SJSA1 (cell line): ENCODE measurements at regions not wholly inside any gene's neighbourhood (a gene's known extent, or its start where the extent isn't known, plus 50 kb on each side); places are given as distances from the start of the nearest gene placed in this dataset.

Experiments
- DNase-seq, 2 experiments: peaks; one replicate each; pipeline ENCODE4 v3.0.0-alpha.2; 2015 to 2020; ENCODE audit warnings: low spot score in 2 of 2, low read depth in 1 of 2
- H3K27ac ChIP-seq: fragments of 250-450 bp; sonication (Bioruptor Pico); 2 replicates; pipeline ENCODE4 v1.5.1; 2020; ENCODE audit warnings: mild to moderate bottlenecking, moderate library complexity
- H3K27me3 ChIP-seq: fragments of 250-450 bp; sonication (Bioruptor Pico); replicated peaks from 2 replicates; pipeline ENCODE4 v1.5.1; 2020; ENCODE audit warnings: mild to moderate bottlenecking, moderate library complexity
- H3K36me3 ChIP-seq: fragments of 250-450 bp; sonication (Bioruptor Pico); 2 replicates; pipeline ENCODE4 v1.5.1; 2020; ENCODE audit warnings: mild to moderate bottlenecking
- H3K4me1 ChIP-seq: fragments of 250-450 bp; sonication (Bioruptor Pico); replicated peaks from 2 replicates; pipeline ENCODE4 v1.6.1; 2021; ENCODE audit warnings: mild to moderate bottlenecking
- H3K4me3 ChIP-seq: fragments of 250-450 bp; sonication (Bioruptor Pico); 2 replicates; pipeline ENCODE4 v1.5.1; 2020; ENCODE audit warnings: mild to moderate bottlenecking
- H3K9me3 ChIP-seq: fragments of 250-450 bp; sonication (Bioruptor Pico); replicated peaks from 2 replicates; pipeline ENCODE4 v1.5.1; 2020; ENCODE audit warnings: mild to moderate bottlenecking

DNA sequence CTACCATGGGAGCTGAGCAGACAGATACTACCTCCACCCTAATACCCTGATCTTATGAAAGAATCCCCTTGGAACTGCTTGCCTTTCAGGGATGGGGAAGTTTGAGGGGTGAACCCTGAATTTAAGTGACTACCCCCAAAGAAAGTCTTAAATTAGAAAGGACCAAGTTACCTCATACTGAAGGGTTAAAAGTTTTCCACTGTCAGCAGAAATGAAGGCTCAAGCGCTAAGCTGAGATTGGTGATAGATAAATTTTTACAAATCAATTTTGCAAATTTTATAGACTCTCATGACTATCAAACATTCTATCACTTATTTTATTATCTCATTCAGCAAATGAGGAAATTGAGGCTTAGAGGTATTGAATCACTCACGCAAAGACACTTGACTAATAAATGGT is 233.2 kb upstream of the THSD7B start:
- Histone ChIP-seq H3K9me3 (no peaks in the 10 kb centered on the region), H3K27me3 (no peaks in the 10 kb centered on the region), H3K4me3 (no peak overlapping the region), H3K4me1 (no peaks in the 10 kb centered on the region), H3K27ac (no peak overlapping the region), H3K36me3 (no peaks in the 10 kb centered on the region)
- no peak for DNase-seq

DNA sequence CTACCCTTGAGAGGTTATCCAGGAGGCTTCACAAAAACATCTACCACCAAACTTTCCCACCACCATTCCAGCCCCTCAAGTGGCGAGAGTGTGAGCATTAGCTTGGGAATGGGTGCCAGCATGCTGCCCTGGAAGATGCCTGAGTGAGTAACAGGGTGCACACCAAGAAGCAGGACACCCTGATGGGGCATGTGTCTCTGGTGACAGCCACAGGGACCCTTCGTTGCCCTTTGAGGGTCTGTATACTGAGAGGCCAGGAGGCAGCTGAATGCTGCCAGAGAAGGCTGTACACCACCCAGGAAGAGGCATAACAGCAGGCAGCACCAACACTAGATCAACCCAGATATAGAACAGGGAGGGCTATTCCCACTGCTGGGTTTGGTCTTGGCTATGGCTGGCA is 233.6 kb upstream of the THSD7B start:
- no peak overlapping the region for H3K27ac ChIP-seq
- no peak for DNase-seq
- H3K4me1 ChIP-seq, result no peaks in the 10 kb centered on the region
- H3K36me3 ChIP-seq, result no peaks in the 10 kb centered on the region
- no peaks in the 10 kb centered on the region for H3K9me3 ChIP-seq
- no peak overlapping the region for H3K4me3 ChIP-seq
- no peaks in the 10 kb centered on the region for H3K27me3 ChIP-seq

GRCh38 chr2:136530146-136530545 is 235.2 kb upstream of the THSD7B start:
- H3K9me3 ChIP-seq, result no peaks in the 10 kb centered on the region
- no peaks in the 10 kb centered on the region for H3K27me3 ChIP-seq
- no peaks in the 10 kb centered on the region for H3K36me3 ChIP-seq
- DNase-seq, result no peak
- no peak overlapping the region for H3K4me3 ChIP-seq
- H3K27ac ChIP-seq, result no peak overlapping the region
- H3K4me1 ChIP-seq, result no peaks in the 10 kb centered on the region

DNA sequence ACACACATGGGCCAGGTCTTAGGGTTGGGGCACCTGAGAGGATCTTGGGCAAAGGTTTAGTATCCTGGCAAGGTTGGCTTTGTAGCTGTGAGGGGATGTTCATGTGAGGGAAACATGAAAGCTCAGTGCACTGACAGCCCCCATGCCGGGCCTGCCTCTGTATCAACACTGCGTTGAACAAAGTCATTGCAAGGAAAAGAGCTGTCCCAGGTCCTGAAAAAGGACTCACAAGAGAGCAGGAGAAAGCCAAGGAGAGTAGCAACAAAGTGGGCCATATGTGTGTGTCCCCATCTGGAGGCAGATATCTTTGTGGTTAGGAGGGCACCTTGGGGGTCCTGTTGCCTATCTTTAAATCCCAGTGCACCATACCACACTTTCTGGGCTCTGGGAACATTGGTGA is 237.8 kb upstream of the THSD7B start:
- Histone ChIP-seq H3K27me3 (no peaks in the 10 kb centered on the region), H3K36me3 (no peaks in the 10 kb centered on the region), H3K9me3 (no peaks in the 10 kb centered on the region), H3K4me1 (no peaks in the 10 kb centered on the region), H3K27ac (no peak overlapping the region), H3K4me3 (no peak overlapping the region)
- DNase-seq, result no peak

- H3K36me3 ChIP-seq, result no peaks in the 10 kb centered on the region
- DNase-seq, result no peak
- no peaks in the 10 kb centered on the region for H3K4me1 ChIP-seq
- H3K9me3 ChIP-seq, result no peaks in the 10 kb centered on the region
- no peaks in the 10 kb centered on the region for H3K27me3 ChIP-seq
- H3K4me3 ChIP-seq, result no peak overlapping the region
- no peak overlapping the region for H3K27ac ChIP-seq
Observed at GRCh38 chr2:136522724-136523123, 242.6 kb upstream of the THSD7B start.

DNA sequence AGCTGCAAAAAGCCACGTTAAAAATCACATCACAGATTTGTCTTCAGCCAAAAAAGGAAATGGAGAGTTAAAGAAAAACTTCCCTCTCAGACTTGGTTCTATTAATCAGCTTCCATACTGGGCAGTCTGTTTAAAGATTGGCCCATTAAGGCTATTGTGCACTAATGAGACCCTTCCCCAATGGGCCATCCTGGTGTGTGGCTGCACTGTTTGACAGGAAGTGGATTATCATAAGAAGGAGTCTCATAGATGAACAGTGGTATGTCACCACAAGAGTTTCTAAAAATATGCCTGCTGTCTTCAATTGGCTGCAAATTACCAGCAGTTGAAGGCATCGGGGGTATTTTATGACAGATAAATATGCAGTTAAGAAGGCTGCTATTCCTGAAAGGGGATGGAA is 247.6 kb upstream of the THSD7B start:
- Histone ChIP-seq H3K27ac (no peak overlapping the region), H3K4me1 (no peaks in the 10 kb centered on the region), H3K9me3 (no peaks in the 10 kb centered on the region; the same call in 1 of the 2 replicates), H3K27me3 (no peaks in the 10 kb centered on the region), H3K36me3 (no peaks in the 10 kb centered on the region), H3K4me3 (no peak overlapping the region)
- DNase-seq, result no peak

DNA sequence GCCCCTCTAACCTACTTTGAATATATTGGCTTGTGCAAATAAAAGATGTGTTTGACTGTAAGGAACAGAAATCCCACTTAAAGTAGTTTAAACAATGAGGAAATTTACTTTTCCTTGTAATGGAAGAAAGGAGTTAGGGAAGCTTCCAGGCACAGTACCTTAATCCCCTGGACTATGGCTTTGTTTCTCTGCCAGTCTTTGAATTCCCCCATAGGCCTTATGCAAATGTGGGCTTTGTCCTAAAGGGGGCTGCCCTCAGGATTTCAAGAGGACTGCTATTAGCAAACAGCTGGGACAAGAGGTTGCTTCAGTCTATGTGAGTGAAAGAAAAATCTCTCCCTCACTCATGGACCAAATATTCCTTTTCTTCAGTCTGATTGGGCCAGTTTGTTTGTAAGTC is 255.1 kb upstream of the THSD7B start:
- Histone ChIP-seq H3K27me3 (0 out of 2 replicates have a peak, but pooled peaks cover 5% of the 10 kb centered on the region), H3K36me3 (no peaks in the 10 kb centered on the region), H3K4me1 (no peaks in the 10 kb centered on the region), H3K9me3 (no peaks in the 10 kb centered on the region), H3K27ac (no peak overlapping the region), H3K4me3 (no peak overlapping the region)
- no peak for DNase-seq

DNA sequence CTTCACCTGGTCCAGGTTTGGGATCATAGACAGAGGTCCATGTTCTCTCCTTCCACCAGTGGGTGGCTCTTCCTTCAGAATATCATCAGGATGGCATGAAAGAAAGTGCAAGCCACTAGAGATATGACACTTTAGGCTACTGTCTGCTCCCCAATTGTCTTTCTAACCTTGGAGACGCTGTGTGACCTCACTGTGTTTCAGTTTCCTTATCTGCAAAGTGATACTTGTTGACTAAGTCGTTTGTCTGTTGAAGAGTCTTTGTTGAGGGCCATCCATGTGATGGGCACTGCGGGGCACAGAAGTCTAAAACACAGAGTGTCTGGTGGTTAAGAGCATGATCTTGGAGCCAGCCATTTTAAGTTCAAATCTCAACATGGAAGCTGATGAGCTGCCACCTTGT is 259.9 kb upstream of the THSD7B start:
- 0 out of 2 replicates have a peak, but pooled peaks cover 5% of the 10 kb centered on the region for H3K27me3 ChIP-seq
- DNase-seq, result no peak
- no peak overlapping the region for H3K27ac ChIP-seq
- no peaks in the 10 kb centered on the region for H3K9me3 ChIP-seq
- H3K4me1 ChIP-seq, result no peaks in the 10 kb centered on the region
- no peak overlapping the region for H3K4me3 ChIP-seq
- H3K36me3 ChIP-seq, result no peaks in the 10 kb centered on the region

GRCh38 chr2:136502660-136503059 is 262.7 kb upstream of the THSD7B start:
- Histone ChIP-seq H3K4me3 (no peak overlapping the region), H3K4me1 (no peaks in the 10 kb centered on the region)
- no peak for DNase-seq

GRCh38 chr2:136497709-136498108 is 267.6 kb upstream of the THSD7B start:
- H3K27me3 ChIP-seq, result no peaks in the 10 kb centered on the region
- no peak overlapping the region for H3K27ac ChIP-seq
- DNase-seq, result no peak
- H3K4me1 ChIP-seq, result no peaks in the 10 kb centered on the region
- no peaks in the 10 kb centered on the region for H3K9me3 ChIP-seq
- no peaks in the 10 kb centered on the region for H3K36me3 ChIP-seq
- H3K4me3 ChIP-seq, result no peak overlapping the region

More at GRCh38 chr2:136502660-136503059, 262.7 kb upstream of the THSD7B start:
- Histone ChIP-seq H3K9me3 (no peaks in the 10 kb centered on the region), H3K36me3 (no peaks in the 10 kb centered on the region), H3K27ac (no peak overlapping the region), H3K27me3 (0 out of 2 replicates have a peak, but pooled peaks cover 2% of the 10 kb centered on the region)

- no peaks in the 10 kb centered on the region for H3K27me3 ChIP-seq
- H3K27ac ChIP-seq, result no peak overlapping the region
- no peak overlapping the region for H3K4me3 ChIP-seq
- DNase-seq, result no peak
- no peaks in the 10 kb centered on the region for H3K4me1 ChIP-seq
- no peaks in the 10 kb centered on the region for H3K36me3 ChIP-seq
- H3K9me3 ChIP-seq, result no peaks in the 10 kb centered on the region
Observed at GRCh38 chr2:136496966-136497365, 268.4 kb upstream of the THSD7B start.

- Histone ChIP-seq H3K4me1 (no peaks in the 10 kb centered on the region), H3K4me3 (no peak overlapping the region), H3K27ac (no peak overlapping the region), H3K9me3 (no peaks in the 10 kb centered on the region), H3K36me3 (no peaks in the 10 kb centered on the region), H3K27me3 (no peaks in the 10 kb centered on the region)
- DNase-seq, result no peak
Observed at GRCh38 chr2:136495636-136496035, 269.7 kb upstream of the THSD7B start.

- no peaks in the 10 kb centered on the region for H3K4me1 ChIP-seq
- no peak for DNase-seq
- H3K4me3 ChIP-seq, result no peak overlapping the region
- no peak overlapping the region for H3K27ac ChIP-seq
- H3K36me3 ChIP-seq, result no peaks in the 10 kb centered on the region
- H3K27me3 ChIP-seq, result no peaks in the 10 kb centered on the region
- H3K9me3 ChIP-seq, result no peaks in the 10 kb centered on the region
Observed at GRCh38 chr2:136492901-136493300, 272.4 kb upstream of the THSD7B start.

DNA sequence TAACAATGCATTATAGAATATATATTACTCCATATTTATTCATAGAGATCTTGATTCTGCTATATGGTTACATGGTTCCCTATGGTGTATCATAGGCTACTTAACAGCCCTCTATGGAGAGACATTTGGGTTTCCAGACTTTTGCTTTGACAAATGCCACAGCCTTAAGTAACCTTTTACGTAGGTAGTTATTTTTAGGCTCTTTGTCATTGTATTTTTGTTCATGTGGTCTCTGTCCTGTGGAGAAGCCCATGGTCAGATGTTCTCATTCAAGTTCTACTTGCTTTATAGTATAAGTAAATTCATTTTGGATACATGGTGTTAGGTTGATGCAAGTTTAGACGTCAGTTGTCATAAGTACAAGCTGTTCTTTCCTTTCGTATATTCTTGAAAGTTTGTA is 275.2 kb upstream of the THSD7B start:
- no peaks in the 10 kb centered on the region for H3K27me3 ChIP-seq
- DNase-seq, result no peak
- no peaks in the 10 kb centered on the region for H3K36me3 ChIP-seq
- no peak overlapping the region for H3K27ac ChIP-seq
- no peaks in the 10 kb centered on the region for H3K4me1 ChIP-seq
- no peak overlapping the region for H3K4me3 ChIP-seq
- H3K9me3 ChIP-seq, result no peaks in the 10 kb centered on the region

- no peak overlapping the region for H3K4me3 ChIP-seq
- no peaks in the 10 kb centered on the region for H3K4me1 ChIP-seq
- no peak for DNase-seq
- H3K36me3 ChIP-seq, result no peaks in the 10 kb centered on the region
- no peak overlapping the region for H3K27ac ChIP-seq
- H3K27me3 ChIP-seq, result no peaks in the 10 kb centered on the region; the same call in 1 of the 2 replicates
- H3K9me3 ChIP-seq, result no peaks in the 10 kb centered on the region
Observed at GRCh38 chr2:136487421-136487820, 277.9 kb upstream of the THSD7B start.
